HCEC 1CT (cell line): ENCODE measurements at regions not wholly inside any gene's neighbourhood (a gene's known extent, or its start where the extent isn't known, plus 50 kb on each side); places are given as distances from the start of the nearest gene placed in this dataset.
"Not testable (repeated sequence)": the region's sequence is repeated elsewhere in the genome, so short reads cannot be mapped to it uniquely, and the experiment has no call there.

Experiments used
- DNase-seq: peaks from one replicate; pipeline ENCODE4 v3.0.0-alpha.2; 2017

DNA sequence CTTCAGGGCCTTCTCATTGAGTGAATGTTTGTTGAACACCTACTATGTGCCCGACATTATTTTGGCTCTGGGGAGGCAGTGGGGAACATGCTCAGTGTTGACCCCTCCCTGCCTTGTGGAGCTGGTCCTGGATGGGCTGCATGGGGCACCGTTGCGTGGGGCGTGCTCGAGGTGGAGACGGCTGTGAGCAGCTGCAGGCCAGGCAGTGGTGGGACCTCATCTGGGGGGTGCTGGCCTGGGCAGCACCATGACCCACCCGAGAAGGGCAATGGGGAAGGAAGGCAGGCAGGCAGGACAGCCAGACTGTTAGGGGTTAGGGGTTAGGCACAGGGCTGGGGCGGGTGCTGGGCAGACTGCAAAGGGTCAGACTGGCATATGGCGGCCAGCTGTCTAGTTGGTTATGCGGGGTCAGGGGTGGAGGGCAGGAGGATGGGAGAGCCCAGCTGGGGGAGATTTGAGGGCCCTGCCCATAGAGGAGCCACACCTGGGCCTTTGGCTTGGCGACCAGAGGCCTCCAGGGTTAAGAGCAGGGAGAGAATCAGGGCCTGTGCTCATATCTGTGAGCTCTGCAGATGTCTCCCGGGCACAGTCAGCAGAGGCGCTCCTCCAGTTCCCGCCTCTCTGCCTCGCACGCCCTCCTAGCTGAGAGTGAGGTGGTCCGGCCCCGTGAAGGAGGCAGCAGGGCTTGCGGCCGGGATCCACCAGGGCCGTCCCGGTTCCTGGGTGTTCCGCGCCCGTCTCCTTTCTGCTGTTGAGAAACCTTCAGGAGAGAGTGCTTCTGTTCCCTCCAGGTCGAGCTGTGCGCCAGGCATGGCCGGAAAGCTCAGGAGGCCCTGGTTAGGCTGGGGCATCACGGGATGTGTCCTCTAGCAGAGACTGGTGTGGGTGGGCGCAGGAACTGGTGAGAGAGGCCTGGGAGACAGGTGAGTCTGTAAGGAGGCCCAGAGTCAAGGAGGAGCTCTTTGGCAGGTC is 73.3 kb downstream of the RGS12 start:
- DNase-seq, result no peak

DNA sequence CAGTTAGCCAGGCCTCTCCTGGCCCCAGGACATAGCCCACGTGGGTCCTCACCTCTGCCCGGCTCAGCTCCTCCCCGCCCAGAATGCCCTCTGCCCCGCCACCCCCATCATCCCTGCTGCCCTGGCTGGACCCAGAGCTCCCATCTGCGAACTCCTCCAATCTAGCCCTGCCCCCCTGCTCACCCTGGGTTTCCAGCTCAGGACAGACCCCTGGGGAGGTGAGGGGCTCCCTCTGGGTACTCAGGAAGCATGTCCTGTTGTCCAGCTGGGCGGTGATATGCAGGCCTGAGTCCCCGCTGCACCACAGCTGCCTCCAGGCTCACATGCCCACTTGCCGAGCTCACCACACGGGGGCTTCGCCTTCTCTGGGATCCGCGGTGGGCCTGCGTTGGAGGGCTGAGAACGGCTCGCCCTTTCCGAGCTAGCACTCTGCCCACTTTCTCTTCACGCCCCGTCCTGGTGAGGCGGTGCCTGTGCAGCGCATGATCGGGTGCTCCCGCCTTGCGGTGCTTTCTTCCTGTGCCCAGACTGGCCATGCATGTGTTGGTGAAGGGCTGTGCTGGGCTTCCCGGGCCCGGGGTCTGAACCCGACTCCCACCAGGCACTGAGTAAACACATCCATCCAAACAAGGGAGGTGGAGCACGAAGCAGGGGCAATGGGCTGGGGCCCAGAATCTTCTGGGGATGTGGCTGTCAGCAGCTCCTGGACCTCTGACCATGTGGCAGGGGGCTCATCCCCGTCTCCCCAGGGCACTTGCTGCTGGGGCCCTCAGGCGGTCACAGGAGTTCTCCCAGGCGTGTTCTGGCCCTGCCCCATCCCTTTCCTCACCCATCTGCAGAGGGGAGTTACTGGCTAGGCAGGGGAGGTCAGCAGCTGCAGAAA is 74.3 kb downstream of the RGS12 start:
- no peak for DNase-seq

GRCh38 chr4:3367866-3368265 is 73.9 kb upstream of the HGFAC start:
- no peak for DNase-seq

- DNase-seq, result no peak
These were observed 73.4 kb upstream of the HGFAC start for GRCh38 chr4:3368334-3368733.

DNA sequence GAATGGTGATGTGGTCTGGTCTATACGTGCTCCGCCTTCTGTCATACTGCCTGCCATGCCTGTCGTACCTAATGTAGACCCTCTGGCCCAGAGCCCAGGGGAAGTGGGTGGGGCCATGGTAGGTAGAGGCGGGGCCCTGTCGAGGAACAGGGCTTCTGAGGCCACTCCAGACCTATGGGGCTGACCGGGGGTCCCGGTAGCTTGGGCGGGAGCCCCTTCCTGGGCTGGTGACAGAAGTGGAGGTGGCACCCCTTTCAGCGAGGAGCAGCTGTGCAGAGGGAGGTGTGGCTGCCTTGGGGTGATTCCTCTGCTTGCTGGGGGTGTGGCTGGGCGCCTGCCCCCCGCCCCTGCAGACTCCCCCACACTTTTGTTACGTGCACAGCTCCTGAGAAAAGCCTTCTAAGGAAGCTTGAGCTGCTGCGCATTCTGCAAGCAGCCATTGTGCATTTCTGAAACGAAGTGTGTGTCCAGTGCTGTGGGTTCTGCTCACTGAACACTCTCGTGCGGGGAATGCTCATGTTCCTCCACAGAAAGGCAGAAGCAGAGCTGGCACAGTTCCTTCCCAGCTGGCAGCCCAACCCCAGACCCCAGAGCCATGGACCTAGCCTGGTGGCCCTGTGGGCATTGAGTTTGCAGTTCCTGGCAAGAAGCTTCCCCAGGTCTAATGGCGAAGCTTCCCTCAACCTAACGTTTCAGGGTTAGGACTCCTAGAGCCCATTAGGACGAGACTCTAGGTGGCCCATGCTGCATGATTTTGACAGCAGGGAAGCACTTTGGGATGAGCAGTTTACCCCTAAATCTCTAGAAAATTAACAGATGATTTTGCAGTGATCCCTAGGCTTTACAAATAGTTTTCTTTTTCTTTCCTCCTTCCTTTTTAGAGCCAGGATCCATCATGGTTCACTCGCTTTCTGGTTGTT is 72.7 kb upstream of the HGFAC start:
- no peak for DNase-seq

DNA sequence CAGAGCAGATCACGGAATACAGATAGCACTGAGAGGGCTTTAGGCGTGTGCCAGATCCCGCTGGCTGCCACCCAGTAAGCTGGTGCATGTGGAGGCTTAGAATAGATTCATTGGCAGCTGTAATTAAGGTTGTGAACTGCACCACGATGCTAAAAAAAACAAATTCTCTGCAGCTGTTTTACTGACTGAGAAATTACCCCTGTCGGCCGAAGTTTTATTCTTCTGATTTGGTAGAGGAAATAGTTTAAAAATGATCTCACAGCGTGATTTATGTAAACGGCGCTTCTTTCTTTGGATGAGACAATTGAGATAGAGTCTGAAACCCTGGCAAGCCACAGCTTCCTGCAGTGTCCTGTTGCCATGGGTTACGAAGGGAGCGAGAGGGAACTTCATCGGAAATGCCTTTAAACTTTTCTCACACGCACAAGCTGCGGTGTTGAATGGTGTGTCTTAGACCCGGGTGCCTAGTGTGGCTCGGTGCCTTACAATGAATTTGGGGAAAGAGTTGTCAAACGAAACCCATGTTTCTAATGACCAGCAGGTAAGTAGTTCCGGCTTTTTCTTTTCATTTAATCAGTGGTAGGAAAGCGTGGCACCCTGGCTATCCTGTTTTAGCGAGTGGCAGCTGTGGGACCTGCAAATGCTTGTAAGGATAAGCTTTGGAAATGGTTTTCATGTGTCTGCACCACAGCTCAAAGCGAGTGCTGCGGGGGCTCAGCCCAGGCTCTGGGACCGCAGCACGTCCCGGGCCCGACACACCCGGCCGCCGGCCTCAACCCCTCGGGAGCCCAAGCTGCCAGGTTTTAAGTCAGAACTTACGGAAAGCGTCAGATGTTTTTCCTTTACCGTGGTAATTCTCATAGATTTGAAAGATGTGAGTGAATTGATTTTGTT is 71.7 kb upstream of the HGFAC start:
- DNase-seq, result peak; percentile 76

DNA sequence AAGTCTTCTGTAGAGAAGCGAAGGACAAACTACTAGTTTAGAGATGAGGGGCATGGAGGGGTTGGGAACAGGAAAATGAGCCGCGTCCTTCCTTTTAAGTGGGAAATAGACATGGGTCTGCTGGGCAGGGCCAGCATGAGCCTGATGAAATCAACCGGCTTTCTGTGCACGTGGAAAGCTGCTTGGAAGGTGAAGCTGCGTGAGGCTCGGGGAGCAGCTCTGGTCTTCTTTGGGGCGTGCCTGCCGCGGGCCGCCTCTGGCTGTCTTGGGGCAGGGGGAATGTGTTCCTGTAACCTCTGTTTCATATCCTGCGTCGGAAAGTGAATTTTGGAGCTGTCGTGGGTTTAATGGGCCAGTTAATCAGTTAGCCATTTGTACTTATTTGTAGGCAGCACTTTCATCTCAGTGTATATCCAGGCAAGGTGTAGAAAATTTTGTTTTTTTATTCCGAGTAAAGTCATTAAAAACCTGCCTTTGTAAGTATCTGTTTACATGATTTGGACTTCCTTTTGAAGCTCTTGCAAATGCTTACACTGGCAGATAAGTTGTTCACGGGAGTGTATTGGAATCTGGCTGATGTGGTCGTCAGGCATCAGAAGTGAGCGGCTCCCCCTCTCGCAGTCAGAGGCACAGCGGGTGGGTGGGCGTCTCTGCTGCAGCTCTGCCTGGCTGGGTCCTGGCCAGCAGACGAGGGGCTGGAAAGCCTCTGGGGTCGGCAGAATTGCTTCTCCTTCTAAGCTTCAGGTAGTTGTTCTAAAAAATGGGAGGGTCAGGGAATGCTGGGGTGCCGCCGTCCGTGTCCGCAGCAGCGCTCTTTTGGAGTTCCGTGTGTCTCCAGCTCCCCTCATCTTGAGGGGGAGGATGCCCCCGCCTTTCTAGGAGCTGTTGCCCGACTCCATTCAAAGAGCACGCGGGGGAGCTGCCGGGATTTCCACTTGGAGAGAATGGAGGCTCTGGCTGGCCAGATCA is 70.5 kb upstream of the HGFAC start:
- no peak for DNase-seq

DNA sequence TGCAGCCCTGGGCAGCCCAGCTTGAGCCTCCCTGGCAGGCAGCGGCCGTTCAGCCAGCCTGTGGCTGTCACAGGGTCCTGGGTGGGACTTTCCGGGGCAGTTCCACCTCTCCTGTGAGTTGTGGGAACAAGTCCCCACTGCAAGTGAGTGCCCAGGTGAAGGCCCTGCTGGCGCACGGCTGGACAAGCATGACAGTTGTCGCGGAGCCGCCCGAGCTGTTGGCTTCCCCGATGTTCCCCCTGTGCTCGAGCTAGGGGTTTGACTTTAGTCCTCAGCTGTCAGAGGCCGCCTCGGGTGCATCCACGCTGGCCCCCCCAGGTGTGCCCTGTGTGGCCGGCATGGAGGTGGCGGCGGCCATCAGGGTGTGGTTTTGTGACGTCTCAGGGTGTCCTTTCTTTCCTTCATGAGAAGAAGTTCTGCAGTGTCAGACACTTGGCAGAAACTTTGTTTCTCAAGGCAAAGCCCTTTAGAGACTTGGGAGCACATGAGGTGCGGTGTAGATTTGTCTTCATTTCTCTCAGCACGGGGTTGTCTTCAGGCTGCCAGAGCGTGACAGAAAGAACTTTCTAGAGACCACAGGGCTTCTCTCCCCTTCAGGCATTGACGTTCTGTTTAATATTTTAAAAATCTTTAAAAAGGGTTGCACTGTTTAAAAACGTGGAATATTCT is 69.4 kb upstream of the HGFAC start:
- no peak for DNase-seq

DNA sequence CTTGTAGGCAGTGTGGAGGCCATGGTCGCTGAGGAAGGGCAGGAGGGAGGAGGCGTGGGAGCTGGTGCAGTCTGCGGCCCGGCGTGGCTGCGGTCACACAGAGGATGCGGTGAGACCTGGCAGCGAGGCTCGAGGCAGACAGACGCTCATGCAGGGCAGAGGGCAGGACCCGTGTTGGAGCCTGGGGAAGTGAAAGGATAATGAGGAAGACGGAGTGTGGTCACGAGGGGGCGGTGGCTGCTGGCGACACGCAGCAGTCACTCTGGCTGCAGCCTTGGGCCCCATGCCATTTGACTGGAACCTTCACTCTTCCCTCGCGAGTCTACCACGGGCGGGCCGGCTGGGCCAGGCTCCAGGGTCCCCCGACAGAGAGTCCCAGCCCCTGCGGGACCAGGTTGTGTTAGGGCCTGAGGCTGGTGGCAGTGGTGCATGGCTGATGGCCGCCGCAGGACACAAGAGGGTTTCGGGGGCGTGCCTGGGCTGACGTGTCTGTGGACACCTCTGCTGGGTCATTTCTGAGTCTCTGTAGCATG is 68.8 kb upstream of the HGFAC start:
- DNase-seq, result no peak

DNA sequence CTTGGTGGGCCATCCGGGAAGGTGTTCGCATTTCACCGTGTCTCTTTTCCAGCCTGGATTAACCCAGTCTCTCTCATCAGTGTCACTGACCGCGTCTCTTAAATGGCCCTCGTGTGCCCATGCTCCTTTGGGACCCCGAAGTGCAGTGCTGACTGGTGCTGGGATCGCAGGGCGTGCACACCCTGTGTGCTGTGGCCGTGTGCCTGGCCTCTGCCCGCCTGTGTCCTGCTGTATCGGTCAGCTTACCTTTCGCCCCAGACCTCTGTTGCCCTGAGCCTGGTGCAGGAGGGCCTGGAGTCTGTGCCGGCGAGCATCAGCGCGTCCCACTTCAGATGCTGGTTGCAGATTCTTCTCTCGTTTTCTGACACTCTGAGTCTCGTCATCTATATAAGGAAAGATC is 68.3 kb upstream of the HGFAC start:
- no peak for DNase-seq

DNA sequence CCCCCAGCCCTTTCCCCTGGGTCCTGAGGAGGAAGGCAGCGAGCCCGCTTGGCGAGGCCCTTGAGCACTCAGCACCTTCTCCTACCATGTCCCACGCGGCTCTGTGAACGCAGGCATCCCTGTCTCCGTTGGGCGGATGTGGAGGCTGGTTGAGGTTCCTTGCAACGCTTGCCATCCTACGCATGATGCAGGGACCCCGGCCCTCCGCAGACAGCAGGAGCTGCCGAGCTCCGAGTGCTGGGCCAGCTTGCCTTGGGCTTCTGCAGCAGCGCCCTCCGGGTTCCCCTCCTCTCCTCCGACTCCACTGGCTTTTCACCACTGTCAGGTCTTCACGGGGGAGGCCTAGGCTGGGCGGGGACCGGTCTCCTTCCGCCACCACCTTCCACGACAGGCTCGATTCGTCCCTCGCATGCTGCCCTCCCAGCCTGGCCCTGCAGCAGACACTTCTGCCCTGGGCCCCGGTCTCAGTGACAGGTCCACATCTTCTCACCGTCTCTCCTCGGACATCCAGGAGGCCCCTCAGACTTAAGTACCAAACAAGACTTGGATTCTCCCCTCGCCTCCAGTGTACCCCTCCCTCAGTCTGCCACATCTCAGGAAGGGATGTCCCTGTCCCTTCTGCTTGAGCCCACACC is 67.6 kb upstream of the HGFAC start:
- DNase-seq, result no peak

GRCh38 chr4:3374667-3375066 is 67.1 kb upstream of the HGFAC start:
- no peak for DNase-seq

DNA sequence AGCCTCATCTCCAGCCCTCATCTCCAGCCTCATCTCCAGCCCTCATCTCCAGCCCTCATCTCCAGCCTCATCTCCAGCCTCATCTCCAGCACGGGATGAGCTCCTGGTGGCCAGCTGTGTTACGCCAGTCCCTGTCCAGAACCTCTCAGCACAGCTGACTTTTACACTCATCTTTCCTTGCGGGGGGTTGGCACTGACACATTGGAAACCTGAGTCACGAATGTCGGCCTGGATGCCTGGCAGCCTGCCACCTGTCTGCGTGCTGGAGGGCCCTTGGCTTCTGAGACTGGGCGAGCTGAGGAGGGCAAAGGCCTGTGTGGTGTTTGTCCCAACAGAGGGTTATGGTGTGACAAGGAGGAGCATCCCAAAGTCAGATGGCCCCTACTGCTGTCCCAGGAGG is 66.1 kb upstream of the HGFAC start:
- peak; percentile 74 for DNase-seq

- no peak for DNase-seq
These were observed 65.5 kb upstream of the HGFAC start for GRCh38 chr4:3376266-3376665.

DNA sequence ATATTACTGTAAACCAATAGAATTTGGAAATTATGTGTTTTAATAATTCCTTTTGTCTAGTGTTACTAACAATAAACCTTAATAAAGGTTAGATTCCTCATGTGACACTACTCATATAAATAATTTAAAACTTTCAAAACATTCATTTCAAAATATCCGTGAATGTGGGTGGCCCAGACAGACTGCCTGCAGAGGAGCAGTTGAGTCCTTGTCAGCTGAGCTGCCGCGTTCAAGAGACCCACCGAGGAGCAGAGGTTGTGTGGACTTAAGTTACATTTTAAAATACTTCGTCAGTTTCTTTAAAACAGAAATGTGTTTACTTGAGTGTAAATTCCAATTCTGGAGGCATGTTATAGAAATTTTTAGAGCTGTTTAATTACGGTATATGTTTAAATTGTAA is 64.2 kb upstream of the HGFAC start:
- no peak for DNase-seq

DNA sequence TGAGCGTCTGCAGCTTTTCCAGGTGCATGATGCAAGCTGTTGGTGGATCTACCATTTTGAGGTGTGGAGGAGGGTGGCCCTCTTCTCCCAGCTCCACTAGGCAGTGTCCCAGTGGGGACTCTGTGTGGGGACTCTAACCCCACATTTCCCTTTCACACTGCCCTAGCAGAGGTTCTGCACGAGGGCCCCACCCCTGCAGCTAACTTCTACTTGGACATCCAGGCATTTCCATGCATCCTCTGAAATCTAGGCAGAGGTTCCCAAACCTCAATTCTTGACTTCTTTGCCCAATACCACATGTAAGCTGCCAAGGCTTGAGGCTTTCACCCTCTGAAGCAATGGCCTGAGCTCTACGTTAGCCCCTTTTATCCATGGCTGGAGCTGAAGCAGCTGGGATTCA is 61.4 kb upstream of the HGFAC start:
- DNase-seq, result not testable (repeated sequence)

DNA sequence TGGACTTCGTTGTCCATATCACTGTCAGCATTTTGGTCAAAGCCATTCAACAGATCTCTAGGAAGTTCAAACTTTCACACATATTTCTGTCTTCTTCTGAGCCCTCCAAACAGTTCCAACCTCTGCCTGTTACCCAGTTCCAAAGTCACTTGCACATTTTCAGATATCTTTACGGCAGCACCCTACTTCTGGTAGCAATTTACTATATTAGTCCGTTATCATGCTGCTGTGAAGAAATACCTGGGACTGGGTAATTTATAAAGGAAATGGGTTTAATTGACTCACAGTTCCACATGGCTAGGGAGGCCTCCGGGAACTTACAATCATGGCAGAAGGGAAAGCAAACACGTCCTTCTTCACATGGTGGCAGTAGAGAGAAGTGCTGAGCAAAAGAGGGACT is 60.6 kb upstream of the HGFAC start:
- not testable (repeated sequence) for DNase-seq

GRCh38 chr4:3382251-3382650 is 59.5 kb upstream of the HGFAC start:
- DNase-seq, result no peak

DNA sequence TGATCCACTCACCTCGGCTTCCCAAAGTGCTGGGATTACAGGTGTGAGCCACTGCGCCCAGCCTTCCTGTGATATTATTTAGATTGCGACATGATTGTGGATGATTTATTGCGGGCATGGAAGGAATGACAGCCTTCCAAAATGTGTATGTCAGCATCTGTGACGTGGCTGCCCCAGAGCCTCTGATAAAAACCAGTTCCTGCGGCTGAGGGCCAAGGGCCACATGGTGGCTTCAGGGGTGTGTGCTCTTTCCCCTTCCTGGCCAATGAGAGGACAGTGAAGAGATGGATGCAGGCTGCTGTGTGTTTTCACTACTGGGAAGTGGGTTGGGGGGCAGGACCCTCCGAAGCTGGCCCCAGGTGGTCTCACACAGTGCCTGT is 57.4 kb upstream of the HGFAC start:
- no peak for DNase-seq
